Lung (tissue), 11 donors: ENCODE measurements at regions not wholly inside any gene's neighbourhood (a gene's known extent, or its start where the extent isn't known, plus 50 kb on each side); places are given as distances from the start of the nearest gene placed in this dataset.

ENCODE experiments used
- ATAC-seq: fragments of 200-7000 bp; cut with Tn5 transposase; one replicate; pipeline ENCODE4 v1.9.1; 2020; ENCODE audit warnings: moderate number of reproducible peaks; ENCODE audit not compliant: insufficient read depth, low FRiP score
- DNase-seq, 3 donors: peaks; one replicate each; pipeline ENCODE4 v3.0.0-alpha.2; 2013 to 2017
- H3K27ac ChIP-seq, 2 donors: one replicate each; pipeline ENCODE4 v1.5.1; 2013; ENCODE audit warnings: mild to moderate bottlenecking in 2 of 2, moderate library complexity in 2 of 2, control low read depth in 1 of 2, inconsistent platforms in 1 of 2, low read depth in 1 of 2, low read length in 1 of 2
- H3K27me3 ChIP-seq, 3 donors: one replicate each; pipeline ENCODE4 v1.5.1; 2013; ENCODE audit warnings: low read length in 2 of 3; ENCODE audit not compliant: control insufficient read depth in 3 of 3, insufficient read depth in 3 of 3
- H3K36me3 ChIP-seq, 4 donors: one replicate each; pipeline ENCODE4 v1.5.1; 2013; ENCODE audit warnings: low read length in 4 of 4, mild to moderate bottlenecking in 1 of 4, moderate library complexity in 1 of 4; ENCODE audit not compliant: control insufficient read depth in 4 of 4, insufficient read depth in 4 of 4
- H3K4me1 ChIP-seq, 5 donors: one replicate each; pipeline ENCODE4 v1.5.1; 2013; ENCODE audit warnings: low read length in 5 of 5, mild to moderate bottlenecking in 2 of 5, moderate library complexity in 1 of 5; ENCODE audit not compliant: control insufficient read depth in 5 of 5, insufficient read depth in 5 of 5
- H3K4me3 ChIP-seq: one replicate; pipeline ENCODE4 v1.5.1; 2013; ENCODE audit warnings: mild to moderate bottlenecking, control low read depth, moderate library complexity
- H3K9ac ChIP-seq, 2 donors: one replicate each; pipeline ENCODE4 v1.5.1; 2013; ENCODE audit warnings: low read length in 2 of 2, control low read depth in 1 of 2; ENCODE audit not compliant: insufficient read depth in 1 of 2
- H3K9me3 ChIP-seq, 4 donors: one replicate each; pipeline ENCODE4 v1.5.1; 2013; ENCODE audit warnings: low read length in 3 of 4, mild to moderate bottlenecking in 1 of 4, moderate library complexity in 1 of 4; ENCODE audit not compliant: control insufficient read depth in 4 of 4, insufficient read depth in 3 of 4
- WGBS, 2 donors: extraction: QIAGEN DNeasy Blood & Tissue Kit; methylation state at CpG; one replicate each; pipeline ENCODE4 v1.1.7; 2013; 5-methylcytosine and 5-hydroxymethylcytosine counted together
- TF ChIP-seq, protein P1 (sequence below): IDR thresholded peaks from 2 replicates; pipeline ENCODE4 v1.5.1; 2012; ENCODE audit warnings: mild to moderate bottlenecking; ENCODE audit errors: control extremely low read depth, extremely low read depth
- donor health status: control.
- donor health status: control.
- donor health status: Bipolar disorder and iron deficiency.
- donor health status: healthy.
- donor health status: DM: yes; HTN: yes; CAD: no.

GRCh38 chr1:227391211-227391610 lies 72.9 kb upstream of the CDC42BPA start:
- Histone ChIP-seq H3K27me3 (no peaks in the 10 kb centered on the region), H3K4me3 (no peak overlapping the region), H3K4me1 (no peaks in the 10 kb centered on the region), H3K9ac (no peak overlapping the region), H3K9me3 (no peaks in the 10 kb centered on the region), H3K27ac (no peak overlapping the region), H3K36me3 (no peaks in the 10 kb centered on the region)
- DNase-seq (no peak), ATAC-seq (no peak)
- TF ChIP-seq, protein P1, sequence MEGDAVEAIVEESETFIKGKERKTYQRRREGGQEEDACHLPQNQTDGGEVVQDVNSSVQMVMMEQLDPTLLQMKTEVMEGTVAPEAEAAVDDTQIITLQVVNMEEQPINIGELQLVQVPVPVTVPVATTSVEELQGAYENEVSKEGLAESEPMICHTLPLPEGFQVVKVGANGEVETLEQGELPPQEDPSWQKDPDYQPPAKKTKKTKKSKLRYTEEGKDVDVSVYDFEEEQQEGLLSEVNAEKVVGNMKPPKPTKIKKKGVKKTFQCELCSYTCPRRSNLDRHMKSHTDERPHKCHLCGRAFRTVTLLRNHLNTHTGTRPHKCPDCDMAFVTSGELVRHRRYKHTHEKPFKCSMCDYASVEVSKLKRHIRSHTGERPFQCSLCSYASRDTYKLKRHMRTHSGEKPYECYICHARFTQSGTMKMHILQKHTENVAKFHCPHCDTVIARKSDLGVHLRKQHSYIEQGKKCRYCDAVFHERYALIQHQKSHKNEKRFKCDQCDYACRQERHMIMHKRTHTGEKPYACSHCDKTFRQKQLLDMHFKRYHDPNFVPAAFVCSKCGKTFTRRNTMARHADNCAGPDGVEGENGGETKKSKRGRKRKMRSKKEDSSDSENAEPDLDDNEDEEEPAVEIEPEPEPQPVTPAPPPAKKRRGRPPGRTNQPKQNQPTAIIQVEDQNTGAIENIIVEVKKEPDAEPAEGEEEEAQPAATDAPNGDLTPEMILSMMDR, result no peak
- 81 to 88% methylated on average over 4 of the region's 4 CpGs for WGBS, 2 donors

DNA sequence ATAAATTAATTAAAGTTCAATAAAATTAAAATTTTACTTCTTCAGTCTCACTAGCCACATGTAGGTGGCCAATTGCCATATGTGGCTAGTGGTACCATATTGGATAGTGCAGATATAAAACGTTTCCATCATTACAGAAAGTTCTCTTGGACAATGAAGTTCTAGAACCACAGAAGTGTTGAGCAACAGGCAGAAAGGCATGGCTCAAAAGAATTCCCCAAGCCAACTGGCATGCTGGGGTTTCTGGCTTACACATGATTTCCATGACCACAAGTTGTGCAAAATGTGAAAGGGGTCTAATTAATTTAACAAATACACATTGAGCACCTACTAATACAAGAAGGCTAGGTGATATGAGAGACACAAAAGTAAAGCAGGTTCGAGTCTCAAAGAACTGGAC lies 72.2 kb upstream of the CDC42BPA start:
- TF ChIP-seq, protein P1, result no peak
- Histone ChIP-seq H3K9me3 (no peaks in the 10 kb centered on the region), H3K27me3 (no peaks in the 10 kb centered on the region), H3K9ac (no peak overlapping the region), H3K36me3 (no peaks in the 10 kb centered on the region), H3K4me1 (no peaks in the 10 kb centered on the region), H3K27ac (no peak overlapping the region), H3K4me3 (no peak overlapping the region)
- WGBS, 2 donors, result 73% methylated on average over 2 of the region's 2 CpGs
- DNase-seq (no peak), ATAC-seq (no peak)

DNA sequence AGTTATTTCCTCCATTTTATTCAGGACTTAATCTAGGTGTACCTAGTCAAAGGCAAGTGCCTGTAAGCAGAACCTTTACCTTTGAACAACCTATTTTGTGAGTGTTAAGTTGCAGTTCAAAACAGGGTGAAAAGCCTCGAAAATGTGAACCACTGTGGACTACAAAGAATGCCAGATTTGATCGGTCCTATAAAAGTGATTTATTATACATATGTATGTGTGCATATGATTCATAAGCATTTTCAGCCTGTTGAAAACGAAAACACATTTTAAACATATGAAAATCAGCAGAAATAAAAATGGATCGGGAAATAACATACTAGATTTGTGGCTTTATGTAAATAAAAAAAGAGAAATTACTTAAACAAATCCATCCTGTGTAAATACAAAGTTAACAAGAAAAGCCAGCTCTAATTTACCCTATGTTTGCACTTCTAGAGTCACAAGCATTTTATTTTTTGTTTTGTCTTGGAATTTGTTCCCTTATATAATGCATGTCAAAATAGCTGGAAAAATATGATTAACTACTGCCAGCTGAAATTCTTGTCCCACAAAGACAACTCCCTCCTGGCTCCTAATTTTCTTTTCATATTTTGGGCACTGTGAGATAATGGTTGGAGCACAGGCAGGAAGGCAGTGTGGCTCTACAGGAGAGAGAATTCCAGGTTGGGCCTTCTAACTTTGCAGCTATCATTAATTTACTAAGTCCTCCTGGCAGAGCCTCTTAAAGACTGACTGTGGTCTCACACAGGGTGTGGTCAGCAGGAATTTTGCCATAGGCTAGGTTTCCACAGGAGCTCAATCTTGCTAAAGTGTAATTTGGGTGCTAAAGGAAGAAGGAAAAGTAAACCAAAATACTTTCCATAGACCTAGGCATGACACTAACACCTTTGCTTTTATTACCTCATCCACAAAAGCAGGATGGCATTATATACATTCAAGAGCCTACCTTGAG lies 70.2 kb upstream of the CDC42BPA start:
- WGBS, 2 donors, result 59 to 85% methylated on average over 4 of the region's 4 CpGs
- Histone ChIP-seq H3K36me3 (no peaks in the 10 kb centered on the region), H3K27ac (no peak overlapping the region), H3K9ac (no peak overlapping the region), H3K4me1 (no peaks in the 10 kb centered on the region), H3K9me3 (no peaks in the 10 kb centered on the region), H3K27me3 (no peaks in the 10 kb centered on the region), H3K4me3 (no peak overlapping the region)
- no peak for ATAC-seq
- TF ChIP-seq, protein P1, result no peak
- no peak for DNase-seq
